COLO668 (cell line): ENCODE measurements at regions not wholly inside any gene's neighbourhood (a gene's known extent, or its start where the extent isn't known, plus 50 kb on each side); places are given as distances from the start of the nearest gene placed in this dataset.
"Not testable (repeated sequence)": the region's sequence is repeated elsewhere in the genome, so short reads cannot be mapped to it uniquely, and the experiment has no call there.

Source experiments
- DNase-seq: peaks from one replicate; lab custom pipeline; 2025; ENCODE audit not compliant: unreplicated experiment; lab: John Stamatoyannopoulos, UW

DNA sequence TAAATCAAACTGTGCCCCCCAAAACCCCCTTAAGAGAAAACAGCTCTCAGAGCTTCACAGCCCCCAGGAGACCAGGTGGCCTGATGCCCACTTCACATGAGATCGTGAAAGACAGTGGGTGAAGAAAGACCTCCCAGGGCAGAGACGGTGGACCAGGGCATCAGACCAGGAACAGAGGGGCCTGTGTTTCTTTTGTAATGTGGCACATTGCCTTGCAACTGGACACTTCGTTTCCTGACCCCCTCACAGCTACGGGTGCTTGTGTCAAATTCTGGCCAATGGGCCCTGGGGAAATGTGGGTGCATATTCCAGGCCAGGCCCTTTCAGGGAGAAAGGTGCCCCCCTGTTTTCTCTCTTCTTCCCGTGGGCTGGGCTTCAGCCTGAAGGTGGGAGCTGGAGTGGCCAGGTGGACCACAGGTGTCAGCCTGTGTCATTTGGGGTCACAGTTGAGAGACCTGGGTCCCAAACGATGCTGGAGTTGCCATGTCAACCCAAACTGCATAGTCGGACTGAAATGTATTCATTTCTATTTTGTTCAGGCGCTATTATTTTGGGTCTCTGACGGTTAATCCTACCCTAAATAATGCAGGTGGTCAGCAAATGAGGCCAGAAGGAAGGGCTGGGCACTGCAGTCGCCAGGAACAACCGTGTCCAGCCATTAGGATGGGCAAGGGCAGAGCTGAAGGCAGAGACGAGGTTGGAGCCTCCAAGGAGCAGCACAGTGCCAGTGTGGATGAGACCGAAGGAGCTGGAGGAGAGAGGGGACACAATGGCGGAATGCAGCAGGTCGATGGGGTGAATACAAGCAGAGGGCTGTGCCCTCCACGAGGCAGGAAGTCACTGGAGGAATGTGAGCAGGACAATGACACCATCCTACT lies 338.2 kb downstream of the EIPR1 start:
- no peak for DNase-seq

DNA sequence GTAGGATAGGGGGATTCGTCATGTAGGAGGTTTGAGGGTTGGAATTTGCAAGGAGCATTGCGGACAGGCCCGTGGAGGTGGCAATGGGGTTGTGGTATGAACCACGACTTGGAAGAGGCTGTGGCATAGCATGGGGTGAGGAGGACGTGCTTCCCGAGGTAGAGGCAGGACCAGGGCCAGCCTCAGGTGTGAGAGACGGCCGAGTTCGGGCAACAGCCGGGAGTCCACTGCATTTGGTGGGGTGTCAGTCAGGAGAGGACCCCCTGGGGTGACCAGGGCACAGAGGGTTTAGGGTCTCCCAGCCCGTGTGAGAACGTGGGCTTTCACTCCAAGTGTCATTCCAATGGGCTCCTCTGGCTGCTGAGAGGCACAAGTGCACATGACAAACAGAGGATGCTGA lies 339.0 kb downstream of the EIPR1 start:
- DNase-seq = no peak

DNA sequence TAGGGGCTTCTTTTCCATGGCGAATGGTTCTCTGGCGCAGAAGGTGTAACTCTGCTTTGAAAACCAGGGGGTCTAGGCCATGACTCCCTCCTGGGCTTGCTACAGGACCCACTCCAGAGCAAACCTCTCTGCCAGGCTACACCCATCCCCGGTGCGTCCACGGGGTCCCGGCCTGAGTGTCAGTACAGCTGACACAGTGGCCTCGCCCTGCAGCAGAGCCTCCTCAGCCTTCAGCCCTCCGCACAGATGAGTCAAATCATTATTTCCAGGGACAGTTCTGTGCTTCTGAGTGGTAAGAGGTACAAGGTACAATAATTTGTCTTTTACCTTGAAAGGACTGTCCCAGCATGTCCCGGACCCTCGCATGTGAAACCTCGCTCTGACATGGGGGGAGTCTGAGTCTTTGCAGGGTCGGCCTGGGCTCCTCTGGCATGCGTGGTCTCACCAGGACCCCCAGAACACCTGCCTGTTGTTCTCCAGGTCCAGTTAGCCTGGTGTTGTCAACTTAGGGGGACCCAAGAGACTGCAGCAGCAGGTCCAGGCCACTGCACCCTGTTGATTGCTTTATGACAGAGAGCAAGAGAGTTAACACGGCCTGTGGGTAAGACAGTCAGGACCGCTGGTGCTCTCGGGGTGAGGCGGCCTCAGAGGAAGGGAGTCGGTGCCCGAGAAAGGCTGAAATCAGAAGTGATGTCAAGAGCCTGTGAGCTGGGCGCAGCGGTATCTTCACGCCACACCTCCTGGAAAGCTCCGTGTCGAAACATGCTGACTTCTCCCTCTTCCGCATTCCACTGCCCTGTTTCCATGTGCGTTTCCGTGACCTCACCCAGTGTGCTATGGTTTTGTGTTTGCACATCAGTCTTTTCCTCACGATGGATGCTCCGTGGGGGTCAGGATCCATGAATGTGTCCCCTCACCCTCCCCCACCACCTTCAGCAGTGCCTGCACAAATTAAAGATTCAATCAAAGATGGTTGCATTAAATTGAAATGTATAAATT lies 340.1 kb downstream of the EIPR1 start:
- no peak for DNase-seq

DNA sequence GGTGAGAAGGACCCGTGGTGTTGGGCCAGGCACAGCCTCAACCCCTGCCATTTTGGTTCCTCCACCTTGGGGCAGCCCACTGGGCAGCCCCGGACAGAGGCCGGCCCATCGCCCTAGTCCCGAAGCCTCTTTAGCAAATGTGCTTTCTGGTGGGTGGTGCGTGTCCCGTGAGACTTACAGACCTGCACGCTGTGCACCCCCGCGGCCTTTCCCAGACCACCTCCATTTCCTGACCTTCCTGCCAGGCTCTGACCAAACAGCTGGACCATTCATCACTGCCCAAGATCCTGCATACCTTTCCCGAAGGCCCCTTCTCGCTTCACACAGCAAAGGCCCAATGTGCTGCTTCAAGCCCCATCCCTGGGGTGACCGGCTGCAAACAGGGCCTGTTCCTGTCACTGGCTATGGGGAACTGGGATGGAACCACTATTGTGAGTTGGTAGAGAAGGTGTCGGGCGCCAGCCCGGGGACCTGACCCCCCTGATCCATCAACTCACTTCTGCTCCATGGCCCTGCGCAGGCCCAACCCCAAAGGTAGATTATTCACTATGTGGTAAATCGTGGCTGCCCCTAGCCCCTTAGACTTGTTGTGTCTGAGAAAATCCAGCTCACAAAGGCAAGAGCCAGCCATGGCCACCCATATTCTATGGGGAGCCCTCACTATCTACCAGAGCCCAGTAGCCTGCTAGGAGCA lies 341.0 kb downstream of the EIPR1 start:
- DNase-seq = no peak

DNA sequence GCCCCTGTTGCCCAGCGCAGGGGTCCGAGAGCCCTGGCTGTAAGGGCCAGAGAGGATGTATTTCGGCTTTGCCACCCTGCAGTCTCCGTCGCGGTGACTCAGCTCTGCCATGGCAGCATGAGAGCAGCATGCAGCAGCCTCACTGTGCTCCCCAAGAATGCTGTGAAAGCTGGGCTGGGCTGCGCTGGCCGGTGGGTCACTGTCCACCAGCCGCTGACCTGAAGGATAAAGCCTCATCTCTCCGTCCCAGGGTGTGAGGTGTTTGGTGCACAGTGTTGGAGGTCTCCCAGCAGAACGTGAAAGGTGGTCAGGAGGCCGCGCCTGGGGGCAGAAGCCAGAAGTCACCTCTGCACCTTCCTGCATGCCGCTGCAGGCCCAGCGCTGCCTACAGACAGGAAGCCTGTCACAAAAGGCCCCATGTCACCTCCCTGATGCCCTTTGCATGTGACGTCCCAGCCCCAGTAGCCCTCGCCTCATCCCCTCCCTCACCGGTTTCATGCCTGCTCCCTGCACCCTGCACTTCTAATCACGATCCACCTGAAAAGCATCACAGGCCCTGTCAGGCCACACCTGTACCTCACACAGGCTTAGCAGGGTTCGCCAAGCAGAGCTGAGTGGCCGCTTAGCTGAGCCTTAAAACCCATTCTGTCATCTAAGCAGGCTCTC lies 342.1 kb downstream of the EIPR1 start:
- no peak for DNase-seq

DNA sequence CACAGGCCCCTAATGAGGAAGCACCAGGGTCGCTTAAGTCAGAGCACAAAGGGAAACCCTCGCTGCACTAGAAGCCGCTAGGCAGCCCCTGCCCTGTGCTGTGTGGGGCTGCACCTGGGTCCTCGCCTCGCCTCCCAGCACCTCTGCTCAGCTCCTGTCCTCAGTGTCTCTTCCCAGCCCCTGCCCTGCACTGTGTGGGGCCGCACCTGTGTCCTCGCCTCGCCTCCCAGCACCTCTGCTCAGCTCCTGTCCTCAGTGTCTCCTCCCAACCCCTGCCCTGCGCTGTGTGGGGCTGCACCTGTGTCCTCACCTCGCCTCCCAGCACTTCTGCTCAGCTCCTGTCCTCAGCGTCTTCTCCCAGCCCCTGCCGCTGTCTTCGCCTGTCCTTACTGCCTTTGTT lies 342.8 kb downstream of the EIPR1 start:
- DNase-seq = no peak

DNA sequence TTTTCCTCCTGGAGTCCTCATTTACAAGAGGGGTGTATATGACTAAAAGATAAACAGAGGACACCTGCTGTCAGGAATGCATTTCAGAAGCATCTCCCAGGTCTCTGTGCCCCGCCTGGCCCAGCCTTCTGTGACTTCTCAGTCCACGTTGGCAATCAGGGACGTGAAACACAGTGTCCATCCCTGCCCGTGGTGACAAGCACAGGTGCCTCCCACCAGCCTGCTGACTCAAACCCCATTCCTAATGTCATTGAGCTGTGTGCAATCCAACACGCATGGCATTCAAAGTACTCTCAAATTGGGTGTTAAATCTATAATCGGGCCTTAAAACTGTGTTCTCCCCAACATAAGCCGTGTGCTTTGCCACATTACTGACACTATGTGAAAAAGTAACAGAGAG lies 343.2 kb downstream of the EIPR1 start:
- peak; percentile 14 for DNase-seq

DNA sequence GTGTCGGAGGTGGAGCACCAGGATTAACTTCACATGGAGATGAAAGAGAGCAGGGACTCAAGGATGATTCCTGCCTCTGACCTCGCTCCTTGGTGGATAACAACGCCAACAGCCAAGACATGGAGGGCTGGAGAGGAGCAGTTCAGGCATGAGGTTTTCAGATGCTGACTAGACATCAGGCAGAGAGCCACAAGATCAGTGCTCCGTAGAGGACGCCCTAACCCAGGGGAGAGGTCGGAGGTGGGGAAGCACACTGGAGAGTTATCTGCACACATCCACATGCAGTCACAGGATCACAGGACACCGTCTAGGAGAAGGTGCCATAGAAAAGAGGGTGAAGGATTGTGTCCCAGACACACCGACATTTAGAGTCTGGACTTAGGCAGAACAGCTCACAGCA lies 344.3 kb downstream of the EIPR1 start:
- DNase-seq = no peak

DNA sequence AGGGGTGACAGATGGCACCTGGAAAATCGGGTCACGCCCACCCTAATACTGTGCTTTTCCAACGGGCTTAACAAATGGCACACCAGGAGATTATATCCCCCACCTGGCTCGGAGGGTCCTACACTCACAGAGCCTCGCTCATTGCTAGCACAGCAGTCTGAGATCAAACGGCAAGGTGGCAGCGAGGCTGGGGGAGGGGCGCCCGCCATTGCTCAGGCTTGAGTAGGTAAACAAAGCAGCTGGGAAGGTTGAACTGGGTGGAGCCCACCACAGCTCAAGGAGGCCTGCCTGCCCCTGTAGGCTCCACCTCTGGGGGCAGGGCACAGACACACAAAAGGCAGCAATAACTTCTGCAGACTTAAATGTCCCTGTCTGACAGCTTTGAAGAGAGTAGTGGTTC lies 346.8 kb downstream of the EIPR1 start:
- DNase-seq = not testable (repeated sequence)

DNA sequence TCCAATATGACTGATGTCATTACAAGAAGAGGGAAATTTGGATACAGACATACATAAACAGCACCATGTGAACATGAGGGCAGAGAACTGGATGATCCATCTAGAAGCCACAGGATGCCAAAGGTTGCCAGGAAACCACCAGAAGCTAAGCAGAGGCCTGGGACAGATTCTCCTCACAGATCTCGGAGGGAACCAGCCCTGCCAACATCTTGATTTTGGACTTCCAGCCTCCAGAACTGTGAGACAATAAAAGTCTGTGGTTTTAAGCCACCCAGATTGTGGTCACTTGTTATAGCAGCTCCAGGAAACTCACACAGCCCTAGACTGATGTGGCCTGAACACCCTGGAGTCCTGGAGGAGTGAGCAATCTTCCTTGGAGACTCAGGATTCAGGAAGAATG lies 351.6 kb downstream of the EIPR1 start:
- no peak for DNase-seq

DNA sequence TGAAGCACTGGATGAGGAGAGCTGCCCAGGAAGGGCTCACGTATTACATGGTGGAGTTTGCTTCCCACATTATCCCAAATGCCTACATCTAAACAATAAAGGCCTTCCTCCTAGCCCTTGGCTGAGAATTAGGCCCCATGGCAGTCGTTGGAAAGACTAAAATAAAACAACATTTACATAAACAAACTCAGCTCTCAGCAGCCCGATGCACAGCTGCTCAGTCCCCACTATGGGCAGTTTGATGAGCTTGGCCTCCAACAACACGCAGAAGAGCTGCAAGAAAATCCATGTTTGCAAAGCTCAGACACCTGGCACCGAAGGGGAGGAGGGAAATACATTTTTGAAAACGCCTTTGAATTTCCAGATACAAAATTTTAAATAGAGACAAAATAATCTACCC lies 352.4 kb downstream of the EIPR1 start:
- peak; percentile 11 for DNase-seq

DNA sequence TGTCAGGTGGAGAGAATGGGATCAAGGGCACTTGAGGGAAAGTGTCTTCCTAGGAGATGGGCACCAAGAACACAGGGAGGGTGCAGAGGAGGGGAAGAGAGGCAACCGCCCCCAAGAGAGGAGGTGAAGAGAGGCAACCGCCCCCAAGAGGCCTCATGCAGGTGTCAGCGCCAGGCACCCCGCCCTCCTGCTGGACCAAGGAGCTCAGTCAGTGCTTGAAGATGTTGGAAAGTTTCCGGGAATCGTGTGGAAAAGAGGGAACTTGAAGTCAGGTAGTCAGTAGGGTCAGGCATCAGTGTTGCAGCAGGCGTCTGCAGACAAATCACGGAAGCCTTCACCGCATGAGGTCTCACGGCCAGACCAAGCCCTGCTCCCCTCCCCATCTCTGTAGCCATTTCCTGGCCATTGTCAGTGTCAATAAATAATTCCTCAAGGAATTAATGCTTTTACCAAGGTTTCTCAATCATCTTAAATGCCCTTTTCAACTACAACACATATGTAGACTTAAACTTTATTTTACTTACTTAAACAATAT lies 353.1 kb downstream of the EIPR1 start:
- no peak for DNase-seq

DNA sequence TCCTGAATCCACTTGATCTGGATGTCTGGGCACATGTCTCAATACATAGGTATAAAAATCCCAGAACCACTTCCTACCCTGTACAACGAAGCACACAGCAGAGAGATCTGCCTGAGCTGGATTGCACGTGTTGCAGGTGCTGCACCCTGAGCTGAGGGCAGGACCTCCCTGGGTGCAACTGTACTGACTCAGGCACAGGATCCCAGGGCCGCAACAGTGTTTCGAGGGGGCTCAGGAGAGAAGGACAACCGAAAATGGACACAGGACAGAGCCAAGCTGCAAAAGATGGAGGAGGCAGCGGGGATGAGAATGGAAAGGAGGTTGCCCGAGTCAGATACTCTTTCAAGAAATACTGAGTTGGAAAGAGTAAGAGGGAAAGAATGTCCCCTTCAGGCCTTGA lies 354.1 kb downstream of the EIPR1 start:
- DNase-seq = no peak

DNA sequence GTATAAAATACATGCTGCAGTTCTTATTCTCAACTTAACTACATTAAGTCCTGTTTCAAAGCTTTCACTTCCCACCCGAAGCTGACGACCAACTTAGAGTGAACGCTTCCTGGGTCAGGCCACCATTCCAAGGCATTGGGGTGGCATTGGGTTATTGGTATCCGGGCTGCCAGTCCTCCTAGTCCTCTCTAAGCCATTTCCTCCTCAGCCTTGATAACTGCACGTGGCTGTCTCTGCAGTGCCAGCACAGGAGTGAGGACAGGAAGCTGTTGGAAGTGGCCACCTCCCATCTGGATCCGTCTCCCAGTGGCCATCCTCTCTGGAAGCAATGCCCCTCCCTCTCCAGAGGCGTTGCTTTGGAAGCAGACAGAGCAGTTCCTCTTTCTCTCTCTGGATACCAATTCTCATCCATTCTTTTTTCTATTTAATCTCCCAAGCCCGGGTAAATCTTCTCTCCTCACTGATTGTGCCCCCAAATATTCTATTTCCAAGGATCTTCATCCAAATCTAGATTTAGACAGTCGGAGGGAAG lies 354.7 kb downstream of the EIPR1 start:
- no peak for DNase-seq

DNA sequence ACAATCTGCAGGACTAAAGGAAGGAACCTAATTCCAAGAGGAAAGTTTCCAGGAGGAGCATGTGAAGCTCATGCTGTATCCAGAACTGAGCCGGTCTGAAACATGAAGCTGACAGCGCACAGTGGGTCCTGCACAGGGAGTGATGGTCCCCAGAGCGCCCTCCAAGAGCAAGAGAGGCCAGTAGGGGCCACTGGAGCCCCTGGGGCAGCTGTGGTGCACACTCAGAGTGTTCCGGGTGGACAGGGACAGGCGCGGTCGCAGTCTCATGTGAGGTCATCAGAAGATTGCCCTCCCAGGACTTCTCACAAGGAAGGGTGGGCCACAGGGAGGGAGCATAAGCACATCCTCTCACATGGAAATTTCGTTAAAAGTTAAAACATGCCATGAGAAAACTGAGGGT lies 355.9 kb downstream of the EIPR1 start:
- DNase-seq = no peak

DNA sequence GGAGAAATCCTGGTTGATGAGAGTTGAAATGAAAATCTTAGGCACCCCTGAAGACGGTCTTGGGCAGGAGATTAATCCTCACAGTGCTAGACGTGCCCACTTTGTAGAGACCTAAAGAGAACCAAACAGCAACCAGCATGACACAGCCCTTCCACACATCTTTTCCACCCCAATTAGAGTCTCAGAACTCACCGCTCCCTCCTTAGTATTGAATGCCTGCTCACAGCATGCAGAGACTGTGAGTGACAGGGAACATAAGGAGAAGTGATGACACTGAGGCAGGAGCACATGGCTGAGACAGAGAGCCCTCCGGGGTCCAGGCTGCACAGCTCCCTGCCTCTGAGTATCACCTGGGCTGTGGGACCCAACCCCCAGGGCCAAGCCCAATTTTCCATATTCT lies 367.6 kb downstream of the EIPR1 start:
- DNase-seq = no peak

DNA sequence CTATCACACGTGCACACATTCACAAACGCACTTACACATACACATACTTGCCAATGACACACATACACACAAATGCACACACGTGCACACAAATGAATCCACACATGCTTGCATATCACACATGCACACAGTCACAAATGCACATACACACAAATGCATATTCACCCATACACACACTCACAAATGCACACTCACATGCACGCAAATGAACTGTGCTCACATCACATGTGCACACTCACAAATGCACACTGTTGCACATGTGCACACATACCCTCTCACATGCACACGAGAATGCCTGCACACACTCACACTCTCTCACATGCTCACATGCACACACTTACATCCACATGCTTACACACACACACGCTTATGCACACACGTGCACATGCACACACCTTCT lies 368.1 kb downstream of the EIPR1 start:
- no peak for DNase-seq

DNA sequence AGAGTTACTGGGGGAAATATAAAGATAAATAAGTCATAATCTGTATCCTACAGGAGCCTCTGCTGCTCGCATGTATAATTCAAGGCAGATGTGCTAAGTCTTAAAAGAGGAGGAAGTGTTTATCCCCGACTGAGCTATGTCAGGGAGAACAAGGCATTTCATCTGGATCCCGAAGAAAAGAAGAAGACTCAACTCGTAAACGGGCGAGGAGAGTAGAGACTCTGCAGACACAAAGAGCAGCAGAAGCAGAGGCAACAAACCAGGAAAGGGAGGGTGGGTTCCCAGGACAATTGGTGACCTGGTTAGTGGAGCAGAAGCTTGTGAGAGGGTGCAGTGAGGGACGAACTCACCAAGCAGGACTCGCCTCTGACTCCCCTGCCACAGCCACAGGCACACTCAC lies 368.6 kb downstream of the EIPR1 start:
- DNase-seq = no peak

DNA sequence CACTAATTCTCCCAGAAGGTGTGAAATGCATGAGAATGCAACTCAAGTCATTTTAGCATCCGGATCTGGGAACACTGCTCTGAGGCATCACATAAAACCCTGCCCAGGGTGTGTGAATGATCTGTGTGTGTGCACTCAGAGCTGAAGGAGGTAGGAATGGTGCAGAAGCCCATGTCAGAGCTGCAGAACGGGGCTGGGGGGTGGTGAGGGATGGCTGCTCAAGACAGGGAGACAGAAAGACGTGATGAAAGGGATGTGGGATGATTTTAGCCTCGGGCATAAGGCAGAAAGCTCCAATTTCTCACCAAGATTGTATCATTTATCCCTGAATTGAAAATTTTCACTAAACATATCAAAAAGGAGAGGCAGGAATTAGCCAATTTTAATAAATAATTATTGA lies 369.1 kb downstream of the EIPR1 start:
- no peak for DNase-seq

DNA sequence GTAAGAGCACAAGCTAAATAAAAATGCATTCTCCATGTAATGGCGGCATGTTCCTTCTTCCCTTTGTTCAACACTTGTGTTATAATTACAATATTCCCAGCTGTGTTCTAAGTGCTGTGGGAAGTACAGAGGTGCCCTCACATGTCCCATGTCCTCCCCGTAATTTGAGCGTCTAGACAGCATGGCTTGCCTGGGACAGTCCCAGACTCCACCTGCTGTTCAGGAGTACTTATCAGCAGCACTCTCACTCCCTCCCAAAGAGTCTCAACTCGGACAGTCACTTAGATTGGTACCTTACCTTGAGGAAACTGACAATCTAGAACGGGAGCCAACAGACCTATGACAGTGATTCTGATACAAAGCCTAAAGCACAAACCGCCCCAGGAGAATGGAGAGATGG lies 370.5 kb downstream of the EIPR1 start:
- DNase-seq = no peak
